Fibroblast of lung (primary cell): ENCODE measurements at regions not wholly inside any gene's neighbourhood (a gene's known extent, or its start where the extent isn't known, plus 50 kb on each side); places are given as distances from the start of the nearest gene placed in this dataset.

Experiments
- DNase-seq, 2 donors: peaks; one replicate each; pipeline versions ENCODE4 v3.0.0 to v3.0.0-alpha.2; 2010; ENCODE audit warnings: low read depth in 2 of 2
- H2AFZ ChIP-seq: 2 replicates; pipeline ENCODE4 v1.5.1; 2012; ENCODE audit warnings: low read length, control low read depth, inconsistent platforms
- H3K27ac ChIP-seq: 2 replicates; pipeline ENCODE4 v1.5.1; 2011; ENCODE audit warnings: low read length, control low read depth; ENCODE audit not compliant: insufficient read depth
- H3K27me3 ChIP-seq: 2 replicates; pipeline ENCODE4 v1.5.1; 2011; ENCODE audit warnings: mild to moderate bottlenecking, low read length; ENCODE audit not compliant: control insufficient read depth, insufficient read depth
- H3K36me3 ChIP-seq: 2 replicates; pipeline ENCODE4 v1.5.1; 2011; ENCODE audit warnings: low read length; ENCODE audit not compliant: control insufficient read depth, insufficient read depth
- H3K4me1 ChIP-seq: 2 replicates; pipeline ENCODE4 v1.5.1; 2011; ENCODE audit warnings: low read length; ENCODE audit not compliant: control insufficient read depth, insufficient read depth; ENCODE audit errors: extremely low read depth
- H3K4me2 ChIP-seq: 2 replicates; pipeline ENCODE4 v1.5.1; 2011; ENCODE audit warnings: low read length, control low read depth; ENCODE audit not compliant: insufficient read depth; ENCODE audit errors: extremely low read depth
- H3K4me3 ChIP-seq, 4 experiments: fragments of 200-600 bp in 1 of 4; sonication (generic) in 1 of 4; replicated peaks in 1 of 4; 2 replicates each; pipeline ENCODE4 v1.5.1; 2011 to 2016; ENCODE audit warnings: low read length in 4 of 4, low read depth in 3 of 4, mild to moderate bottlenecking in 3 of 4, control low read depth in 2 of 4, inconsistent platforms in 1 of 4, mixed read lengths in 1 of 4; ENCODE audit not compliant: insufficient read depth in 1 of 4; ENCODE audit errors: control extremely low read depth in 1 of 4
- H3K79me2 ChIP-seq: 2 replicates; pipeline ENCODE4 v1.5.1; 2012; ENCODE audit warnings: mild to moderate bottlenecking, low read length, inconsistent platforms; ENCODE audit not compliant: control insufficient read depth, insufficient read depth
- H3K9ac ChIP-seq: 2 replicates; pipeline ENCODE4 v1.5.1; 2011; ENCODE audit warnings: mild to moderate bottlenecking, low read length, control low read depth; ENCODE audit not compliant: insufficient read depth
- H3K9me3 ChIP-seq: 2 replicates; pipeline ENCODE4 v1.5.1; 2012; ENCODE audit warnings: low read depth, low read length; ENCODE audit not compliant: control insufficient read depth, insufficient read depth
- H4K20me1 ChIP-seq: 2 replicates; pipeline ENCODE4 v1.5.1; 2011; ENCODE audit warnings: low read length; ENCODE audit not compliant: control insufficient read depth, insufficient read depth; ENCODE audit errors: extremely low read depth
- CTCF ChIP-seq, 2 donors: IDR thresholded peaks in 1 of 2; conservative IDR thresholded peaks in 1 of 2; 1 replicate in 1 of 2; 2 replicates in 1 of 2; pipeline ENCODE4 v1.5.1; 2011 to 2012; ENCODE audit warnings: low read length in 2 of 2, control low read depth in 1 of 2, inconsistent platforms in 1 of 2, low read depth in 1 of 2, mild to moderate bottlenecking in 1 of 2
- EZH2 ChIP-seq: IDR thresholded peaks from 2 replicates; pipeline ENCODE4 v1.5.1; 2012; ENCODE audit warnings: low read length, control low read depth, mild to moderate bottlenecking; ENCODE audit errors: missing control alignments

- no peak for DNase-seq
- H3K4me2 ChIP-seq = no peak overlapping the region
- TF ChIP-seq CTCF (conservative IDR thresholded peaks at IDR 0.05 in 1 of 2, IDR thresholded peaks at IDR 0.05 in 1 of 2; ENCODE audit: low read depth in 1 of 2, low read length in 2 of 2) (no peak), EZH2 (no peak)
These were observed 307.5 kb downstream of the RBM26 start for GRCh38 chr13:79098596-79098995.

GRCh38 chr13:79097201-79097600, 308.9 kb downstream of the RBM26 start:
- Histone ChIP-seq H3K4me1 (no peaks in the 10 kb centered on the region), H3K27me3 (no peaks in the 10 kb centered on the region), H3K36me3 (no peaks in the 10 kb centered on the region), H3K79me2 (no peaks in the 10 kb centered on the region), H3K9me3 (no peaks in the 10 kb centered on the region), H3K27ac (no peak overlapping the region), H3K4me2 (no peak overlapping the region), H2AFZ (no peak overlapping the region), H3K4me3 (no peak overlapping the region), H4K20me1 (no peaks in the 10 kb centered on the region), H3K9ac (no peak overlapping the region)
- DNase-seq = no peak
- TF ChIP-seq EZH2 (no peak), CTCF (conservative IDR thresholded peaks at IDR 0.05 in 1 of 2, IDR thresholded peaks at IDR 0.05 in 1 of 2; ENCODE audit: low read depth in 1 of 2, low read length in 2 of 2) (no peak)

More at GRCh38 chr13:79098596-79098995, 307.5 kb downstream of the RBM26 start:
- H3K4me1 ChIP-seq = no peaks in the 10 kb centered on the region
- no peaks in the 10 kb centered on the region for H3K9me3 ChIP-seq
- no peak overlapping the region for H3K4me3 ChIP-seq
- H2AFZ ChIP-seq = no peak overlapping the region
- no peaks in the 10 kb centered on the region for H4K20me1 ChIP-seq
- H3K36me3 ChIP-seq = no peaks in the 10 kb centered on the region
- H3K27me3 ChIP-seq = no peaks in the 10 kb centered on the region
- no peak overlapping the region for H3K9ac ChIP-seq
- H3K79me2 ChIP-seq = no peaks in the 10 kb centered on the region
- H3K27ac ChIP-seq = no peak overlapping the region

- Histone ChIP-seq H2AFZ (no peak overlapping the region), H3K4me2 (no peak overlapping the region), H3K27me3 (no peaks in the 10 kb centered on the region), H3K79me2 (no peaks in the 10 kb centered on the region), H3K9me3 (no peaks in the 10 kb centered on the region), H3K36me3 (no peaks in the 10 kb centered on the region), H4K20me1 (no peaks in the 10 kb centered on the region), H3K27ac (no peak overlapping the region), H3K4me3 (no peak overlapping the region), H3K4me1 (no peaks in the 10 kb centered on the region), H3K9ac (no peak overlapping the region)
- no peak for DNase-seq
- no peak for TF ChIP-seq EZH2
- TF ChIP-seq CTCF (conservative IDR thresholded peaks at IDR 0.05 in 1 of 2, IDR thresholded peaks at IDR 0.05 in 1 of 2; ENCODE audit: low read depth in 1 of 2, low read length in 2 of 2) = no peak
These were observed 310.0 kb downstream of the RBM26 start for GRCh38 chr13:79096099-79096498.
